Mammary epithelial cell (primary cell): ENCODE measurements at regions not wholly inside any gene's neighbourhood (a gene's known extent, or its start where the extent isn't known, plus 50 kb on each side); places are given as distances from the start of the nearest gene placed in this dataset.

Experiments
- CTCF ChIP-seq, 2 donors: IDR thresholded peaks in 1 of 2; conservative IDR thresholded peaks in 1 of 2; 2 replicates each; pipeline ENCODE4 v1.5.1; 2011 to 2012; ENCODE audit warnings: inconsistent platforms in 2 of 2, low read length in 2 of 2, mild to moderate bottlenecking in 2 of 2, control low read depth in 1 of 2, low read depth in 1 of 2; ENCODE audit not compliant: insufficient read depth in 1 of 2; ENCODE audit errors: extremely low read depth in 1 of 2
- EZH2 ChIP-seq: IDR thresholded peaks from 2 replicates; pipeline ENCODE4 v1.6.1; 2012; ENCODE audit warnings: low read length, inconsistent platforms, borderline replicate concordance

DNA sequence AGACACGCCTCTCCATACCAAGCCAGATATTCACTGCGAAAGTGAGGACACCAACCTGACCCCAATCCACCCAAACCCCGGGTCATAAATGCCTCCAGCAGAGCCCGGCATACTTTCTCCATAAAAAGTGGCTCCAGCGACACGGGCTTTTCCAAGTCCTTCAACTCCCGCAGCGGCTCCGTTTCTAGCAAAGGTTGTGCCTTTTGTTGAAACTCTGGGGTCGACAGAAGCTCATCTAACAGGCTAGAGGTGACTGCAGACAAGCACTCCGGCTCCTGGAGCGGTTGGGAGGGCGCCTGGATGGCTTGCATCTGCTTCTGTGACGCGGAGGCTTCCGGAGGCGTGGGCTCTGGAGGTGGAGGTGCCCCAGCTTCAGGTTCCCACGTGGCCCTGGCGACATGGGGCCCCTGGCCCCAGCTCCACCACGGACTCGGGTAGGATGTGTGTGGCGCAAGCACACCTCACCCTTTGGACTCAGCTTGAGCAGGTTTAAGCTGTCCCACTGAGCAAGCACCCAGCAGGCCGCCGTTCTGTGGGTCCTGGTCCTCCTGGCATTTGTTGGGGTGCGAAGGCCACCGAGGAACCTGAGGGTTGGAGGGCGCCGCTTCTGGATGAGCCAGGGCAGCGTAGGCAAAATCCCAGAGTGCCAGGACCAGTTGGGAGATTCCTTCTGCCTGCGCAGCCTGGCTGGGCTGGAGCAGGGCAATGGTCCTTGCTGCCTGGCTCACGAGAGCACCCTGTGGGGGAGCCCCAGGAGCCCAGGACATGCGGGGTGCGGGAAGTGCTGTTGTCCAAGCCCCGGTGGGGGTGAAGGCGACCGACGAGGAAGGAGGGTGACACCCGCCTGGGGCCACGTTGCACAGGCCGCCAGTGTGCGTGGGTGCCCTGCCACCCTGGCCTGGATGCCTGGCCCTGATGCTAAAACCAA is 186.3 kb downstream of the ALG10 start:
- no peak for TF ChIP-seq CTCF (conservative IDR thresholded peaks at IDR 0.05 in 1 of 2, IDR thresholded peaks at IDR 0.05 in 1 of 2; ENCODE audit: extremely low read depth in 1 of 2, insufficient read depth in 1 of 2, low read depth in 1 of 2, low read length in 2 of 2)
- TF ChIP-seq EZH2, result no peak
